K562 (cell line): ENCODE measurements at regions not wholly inside any gene's neighbourhood (a gene's known extent, or its start where the extent isn't known, plus 50 kb on each side); places are given as distances from the start of the nearest gene placed in this dataset.

Experiments used
- BMI1 ChIP-seq: fragments of 150-350 bp; IDR thresholded peaks from 2 replicates; pipeline ENCODE4 v1.6.1; 2014; ENCODE audit warnings: low read length
- CBX1 ChIP-seq: sonication (generic); IDR thresholded peaks from 2 replicates; pipeline ENCODE4 v1.6.1; 2016; ENCODE audit warnings: antibody characterized with exemption, low read depth, mild to moderate bottlenecking
- CC2D1A ChIP-seq: fragments of 450-650 bp; IDR thresholded peaks from 2 replicates; pipeline ENCODE4 v1.6.1; 2017; ENCODE audit warnings: mild to moderate bottlenecking
- E4F1 ChIP-seq: fragments of 250-450 bp; sonication (Bioruptor Pico); IDR thresholded peaks from 2 replicates; pipeline ENCODE4 v1.5.0; 2021; ENCODE audit warnings: mild to moderate bottlenecking, borderline replicate concordance
- ETV1 ChIP-seq: fragments of 450-650 bp; conservative IDR thresholded peaks from 2 replicates; pipeline ENCODE4 v1.6.1; 2016; ENCODE audit warnings: missing genetic modification characterization, control low read depth, low read depth, missing compliant biosample characterization
- HDAC6 ChIP-seq: IDR thresholded peaks from 2 replicates; pipeline ENCODE4 v1.6.1; 2012; ENCODE audit warnings: low read depth, mild to moderate bottlenecking, control low read depth, inconsistent platforms, low read length, moderate library complexity
- HMG20B ChIP-seq: fragments of 250-450 bp; sonication (Bioruptor Pico); IDR thresholded peaks from 2 replicates; pipeline ENCODE4 v1.5.0; 2021; ENCODE audit warnings: mild to moderate bottlenecking
- KAT2B ChIP-seq: IDR thresholded peaks from one replicate; pipeline ENCODE4 v1.6.1; 2012; ENCODE audit warnings: low read depth, mild to moderate bottlenecking, control low read depth, inconsistent platforms, low read length, moderate library complexity
- NFRKB ChIP-seq: fragments of 450-650 bp; IDR thresholded peaks from 2 replicates; pipeline ENCODE4 v1.6.1; 2016; ENCODE audit warnings: low read depth
- PHTF2 ChIP-seq: fragments of 250-450 bp; sonication (Bioruptor Pico); IDR thresholded peaks from 2 replicates; pipeline ENCODE4 v1.5.0; 2021; ENCODE audit warnings: mild to moderate bottlenecking
- POU5F1 ChIP-seq: fragments of 150-350 bp; IDR thresholded peaks from 2 replicates; pipeline ENCODE4 v1.6.1; 2014; ENCODE audit warnings: borderline replicate concordance, low read length, low read depth, mild to moderate bottlenecking; ENCODE audit not compliant: partially characterized antibody
- PRPF4 ChIP-seq: fragments of 200-400 bp; formaldehyde crosslinking; IDR thresholded peaks from one replicate; pipeline ENCODE4 v1.6.1; 2017; ENCODE audit warnings: low read length, low read depth, mild to moderate bottlenecking; ENCODE audit not compliant: insufficient read depth, poor library complexity, severe bottlenecking
- SIRT6 ChIP-seq: IDR thresholded peaks from one replicate; pipeline ENCODE4 v1.6.1; 2012; ENCODE audit warnings: low read depth, mild to moderate bottlenecking, control low read depth, inconsistent platforms, low read length, moderate library complexity
- SMAD1 ChIP-seq: fragments of 150-350 bp; IDR thresholded peaks from 2 replicates; pipeline ENCODE4 v1.6.1; 2014; ENCODE audit warnings: low read length, low read depth; ENCODE audit not compliant: partially characterized antibody
- SMARCE1 ChIP-seq: fragments of 450-650 bp; IDR thresholded peaks from 2 replicates; pipeline ENCODE4 v1.7.1; 2016; ENCODE audit warnings: mild to moderate bottlenecking
- ZFP1 ChIP-seq: fragments of 450-650 bp; formaldehyde crosslinking; IDR thresholded peaks from 2 replicates; pipeline ENCODE4 v1.4.0; 2020; ENCODE audit warnings: mild to moderate bottlenecking, mixed read lengths
- ZNF3 ChIP-seq: fragments of 250-450 bp; sonication (Bioruptor Pico); IDR thresholded peaks from 2 replicates; pipeline ENCODE4 v1.5.0; 2021; ENCODE audit warnings: mild to moderate bottlenecking, moderate library complexity
- ZNF408 ChIP-seq: fragments of 250-450 bp; sonication (Bioruptor Pico); IDR thresholded peaks from 2 replicates; pipeline ENCODE4 v1.4.0; 2020; ENCODE audit warnings: low read depth, mild to moderate bottlenecking, moderate library complexity
- ZNF830 ChIP-seq: fragments of 250-450 bp; sonication (Bioruptor Pico); IDR thresholded peaks from 2 replicates; pipeline ENCODE4 v1.5.0; 2021; ENCODE audit warnings: mild to moderate bottlenecking
- TF ChIP-seq, protein P1 (sequence below): IDR thresholded peaks from 2 replicates; pipeline ENCODE4 v1.6.1; 2016; ENCODE audit warnings: missing genetic modification characterization, missing compliant biosample characterization
- TF ChIP-seq, protein P2 (sequence below): sonication (generic); formaldehyde crosslinking; IDR thresholded peaks from 2 replicates; pipeline ENCODE4 v1.8.0; 2022; ENCODE audit warnings: missing genetic modification reagents, mild to moderate bottlenecking, moderate library complexity, borderline replicate concordance
- TF ChIP-seq, protein P3 (sequence below), 2 experiments: fragments of 450-650 bp; conservative IDR thresholded peaks; 2 replicates each; pipeline ENCODE4 v1.6.1; 2017; ENCODE audit warnings: mild to moderate bottlenecking in 2 of 2, moderate library complexity in 2 of 2

DNA sequence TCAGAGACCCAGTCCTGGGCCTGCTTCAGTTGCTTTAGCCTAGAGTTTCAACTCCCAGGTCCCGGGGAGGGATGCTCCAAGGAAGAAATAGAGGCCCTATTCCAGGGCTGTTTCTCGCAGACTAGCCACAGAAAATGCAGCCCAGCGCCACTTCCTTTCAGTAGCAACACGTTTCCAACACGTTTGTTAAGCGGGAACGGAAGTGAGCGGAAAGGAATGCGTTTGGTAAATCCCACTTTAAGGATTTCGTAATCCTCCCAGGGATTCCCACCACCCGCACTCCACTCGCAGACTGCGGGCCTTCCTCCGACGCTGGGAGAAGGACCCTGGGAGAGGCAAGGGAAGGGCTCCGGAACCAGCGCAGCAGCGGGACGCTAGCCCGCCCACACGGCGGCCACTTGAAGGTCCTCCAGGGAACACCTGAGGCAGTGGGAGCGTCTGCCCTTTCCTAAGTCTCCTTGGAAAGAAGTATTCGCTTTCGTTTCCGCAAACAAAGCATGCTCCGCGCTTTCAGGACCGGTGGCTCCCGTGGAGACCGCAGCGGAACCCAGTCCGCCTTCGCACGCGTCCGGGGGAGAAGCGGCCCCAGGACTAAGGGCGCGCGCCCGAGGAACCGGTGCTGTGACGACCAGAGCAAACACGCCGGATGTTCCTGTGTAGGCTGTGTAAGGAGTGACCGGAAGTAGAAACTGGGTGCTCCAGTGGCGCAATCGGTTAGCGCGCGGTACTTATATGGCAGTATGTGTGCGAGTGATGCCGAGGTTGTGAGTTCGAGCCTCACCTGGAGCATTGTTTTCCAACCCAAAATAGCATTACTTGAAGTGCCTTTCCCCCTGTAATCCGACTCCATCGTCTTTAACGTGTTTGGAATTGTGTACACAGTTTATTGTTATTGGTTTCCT is 227.6 kb upstream of the PRSS16 start (continued):
- TF ChIP-seq NFRKB (peak; percentile 62), ZFP1 (CRISPR knock-in tag) (no peak), PHTF2 (CRISPR knock-in tag) (no peak), CBX1 (peak; percentile 78; the same call in 1 of the 2 replicates), BMI1 (peak; percentile 52; the same call in 1 of the 2 replicates), KAT2B (no peak), HMG20B (no peak), SMAD1 (peak; percentile 66), ZNF408 (CRISPR knock-in tag) (no peak), HDAC6 (no peak), ZNF3 (CRISPR knock-in tag) (no peak), SIRT6 (no peak), SMARCE1 (peak; percentile 38; the same call in 1 of the 2 replicates), E4F1 (CRISPR knock-in tag) (no peak), CC2D1A (peak; percentile 76), PRPF4 (no peak), POU5F1 (peak; percentile 3), ZNF830 (CRISPR knock-in tag) (0 out of 2 replicates have a peak, but pooled peaks have one; percentile 38), ETV1 (tag) (peak; percentile 99)
- TF ChIP-seq, protein P1, sequence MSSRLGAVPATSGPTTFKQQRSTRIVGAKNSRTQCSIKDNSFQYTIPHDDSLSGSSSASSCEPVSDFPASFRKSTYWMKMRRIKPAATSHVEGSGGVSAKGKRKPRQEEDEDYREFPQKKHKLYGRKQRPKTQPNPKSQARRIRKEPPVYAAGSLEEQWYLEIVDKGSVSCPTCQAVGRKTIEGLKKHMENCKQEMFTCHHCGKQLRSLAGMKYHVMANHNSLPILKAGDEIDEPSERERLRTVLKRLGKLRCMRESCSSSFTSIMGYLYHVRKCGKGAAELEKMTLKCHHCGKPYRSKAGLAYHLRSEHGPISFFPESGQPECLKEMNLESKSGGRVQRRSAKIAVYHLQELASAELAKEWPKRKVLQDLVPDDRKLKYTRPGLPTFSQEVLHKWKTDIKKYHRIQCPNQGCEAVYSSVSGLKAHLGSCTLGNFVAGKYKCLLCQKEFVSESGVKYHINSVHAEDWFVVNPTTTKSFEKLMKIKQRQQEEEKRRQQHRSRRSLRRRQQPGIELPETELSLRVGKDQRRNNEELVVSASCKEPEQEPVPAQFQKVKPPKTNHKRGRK (tag), result no peak
- TF ChIP-seq, protein P2, sequence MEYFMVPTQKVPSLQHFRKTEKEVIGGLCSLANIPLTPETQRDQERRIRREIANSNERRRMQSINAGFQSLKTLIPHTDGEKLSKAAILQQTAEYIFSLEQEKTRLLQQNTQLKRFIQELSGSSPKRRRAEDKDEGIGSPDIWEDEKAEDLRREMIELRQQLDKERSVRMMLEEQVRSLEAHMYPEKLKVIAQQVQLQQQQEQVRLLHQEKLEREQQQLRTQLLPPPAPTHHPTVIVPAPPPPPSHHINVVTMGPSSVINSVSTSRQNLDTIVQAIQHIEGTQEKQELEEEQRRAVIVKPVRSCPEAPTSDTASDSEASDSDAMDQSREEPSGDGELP, result peak; percentile 86
- TF ChIP-seq, protein P3, sequence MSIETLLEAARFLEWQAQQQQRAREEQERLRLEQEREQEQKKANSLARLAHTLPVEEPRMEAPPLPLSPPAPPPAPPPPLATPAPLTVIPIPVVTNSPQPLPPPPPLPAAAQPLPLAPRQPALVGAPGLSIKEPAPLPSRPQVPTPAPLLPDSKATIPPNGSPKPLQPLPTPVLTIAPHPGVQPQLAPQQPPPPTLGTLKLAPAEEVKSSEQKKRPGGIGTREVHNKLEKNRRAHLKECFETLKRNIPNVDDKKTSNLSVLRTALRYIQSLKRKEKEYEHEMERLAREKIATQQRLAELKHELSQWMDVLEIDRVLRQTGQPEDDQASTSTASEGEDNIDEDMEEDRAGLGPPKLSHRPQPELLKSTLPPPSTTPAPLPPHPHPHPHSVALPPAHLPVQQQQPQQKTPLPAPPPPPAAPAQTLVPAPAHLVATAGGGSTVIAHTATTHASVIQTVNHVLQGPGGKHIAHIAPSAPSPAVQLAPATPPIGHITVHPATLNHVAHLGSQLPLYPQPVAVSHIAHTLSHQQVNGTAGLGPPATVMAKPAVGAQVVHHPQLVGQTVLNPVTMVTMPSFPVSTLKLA (conservative IDR thresholded peaks at IDR 0.05), result peak; percentile 84 to 91
